22Rv1 (cell line): ENCODE measurements at regions not wholly inside any gene's neighbourhood (a gene's known extent, or its start where the extent isn't known, plus 50 kb on each side); places are given as distances from the start of the nearest gene placed in this dataset.

ENCODE experiments used
- CTCF ChIP-seq: fragments of 450-650 bp; IDR thresholded peaks from 2 replicates; pipeline ENCODE4 v1.5.1; 2017; ENCODE audit warnings: mild to moderate bottlenecking
- ZFX ChIP-seq: fragments of 450-650 bp; IDR thresholded peaks from 2 replicates; pipeline ENCODE4 v1.6.1; 2017; ENCODE audit warnings: antibody characterized with exemption, borderline replicate concordance

- TF ChIP-seq CTCF (no peak), ZFX (no peak)
Observed at GRCh38 chr1:5235355-5235899, 581.0 kb downstream of the AJAP1 start.
